Astrocyte of the cerebellum (primary cell): ENCODE measurements at regions not wholly inside any gene's neighbourhood (a gene's known extent, or its start where the extent isn't known, plus 50 kb on each side); places are given as distances from the start of the nearest gene placed in this dataset.
"Not testable (repeated sequence)": the region's sequence is repeated elsewhere in the genome, so short reads cannot be mapped to it uniquely, and the experiment has no call there.

ENCODE experiments used
- DNase-seq: peaks from one replicate; pipeline ENCODE4 v3.0.0-alpha.2; 2011; ENCODE audit warnings: low read depth
- H3K4me3 ChIP-seq: 2 replicates; pipeline ENCODE4 v1.5.1; 2011; ENCODE audit warnings: mild to moderate bottlenecking, low read depth, low read length, moderate library complexity
- CTCF ChIP-seq: IDR thresholded peaks from 2 replicates; pipeline ENCODE4 v1.5.1; 2012; ENCODE audit warnings: low read length, low read depth, moderate library complexity, mild to moderate bottlenecking; ENCODE audit errors: missing control alignments
- in situ Hi-C: cut with HindIII; loops from 2 replicates; pipeline ENCODE4 v1.10.0; 2017; ENCODE audit warnings: low sequenced_read_pairs

GRCh38 chr9:74044844-74045243, 452.3 kb upstream of the RORB start:
- in situ Hi-C loops, result no loop called here
- TF ChIP-seq CTCF, result no peak
- H3K4me3 ChIP-seq, result no peak overlapping the region
- no peak for DNase-seq

DNA sequence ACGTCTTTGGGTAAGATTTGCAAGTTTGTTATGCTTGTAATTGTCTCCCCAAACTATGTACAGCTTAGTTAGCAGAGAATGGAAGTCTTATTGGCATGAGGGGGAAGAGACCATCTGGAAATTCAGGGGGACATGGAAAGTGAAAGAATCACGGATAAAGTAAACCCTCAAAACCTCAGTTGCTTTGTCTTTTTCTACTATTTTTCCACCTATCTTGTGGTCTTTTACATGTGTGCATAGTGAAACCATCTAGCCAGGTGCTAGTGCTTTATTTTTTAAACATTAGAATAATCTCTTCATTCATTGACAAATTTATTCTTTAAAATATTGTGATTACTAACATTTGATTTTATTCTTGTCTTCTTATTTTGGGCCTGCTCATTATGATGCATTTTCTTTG, 441.1 kb upstream of the RORB start:
- no peak overlapping the region for H3K4me3 ChIP-seq
- no peak for TF ChIP-seq CTCF
- DNase-seq, result no peak
- in situ Hi-C loops, result no loop called here

DNA sequence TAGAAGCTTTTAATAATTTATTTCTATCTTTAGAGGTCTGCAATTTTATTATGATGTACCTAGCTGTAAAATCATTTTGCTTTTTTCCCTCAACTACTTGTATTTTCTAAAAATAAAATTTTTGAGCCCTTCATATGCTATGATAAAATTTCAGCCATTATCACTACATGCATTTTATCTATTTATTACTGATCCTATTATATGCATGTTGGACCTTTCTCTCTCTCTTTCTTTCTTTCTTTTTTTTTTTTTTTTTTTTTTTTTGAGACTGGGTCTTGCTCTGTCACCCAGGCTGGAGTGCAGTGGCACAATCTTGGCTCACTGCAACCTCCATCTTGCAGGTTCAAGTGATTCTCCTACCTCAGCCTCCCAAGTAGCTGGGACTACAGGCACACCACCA, 440.1 kb upstream of the RORB start:
- DNase-seq, in situ Hi-C loops, H3K4me3 ChIP-seq: not testable (repeated sequence)

DNA sequence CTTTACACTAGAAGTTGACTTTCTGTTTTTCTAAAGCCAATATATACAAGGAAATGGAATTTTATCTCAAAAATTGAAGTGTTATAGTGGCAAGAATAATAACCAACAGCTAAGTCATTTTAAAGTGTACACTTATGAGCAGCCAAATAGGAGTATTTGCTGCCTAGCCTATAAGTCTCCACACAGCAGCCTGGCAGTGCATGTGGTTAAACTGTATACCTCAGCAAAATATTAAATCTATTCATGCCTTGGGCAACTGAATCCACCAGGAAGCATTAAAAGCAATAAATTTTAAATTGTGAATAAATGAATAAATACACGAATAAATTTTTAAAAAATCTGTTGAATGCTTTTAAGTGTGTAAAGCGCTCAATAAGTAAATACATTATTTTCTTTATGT, 432.4 kb upstream of the RORB start:
- DNase-seq, result no peak
- no peak for TF ChIP-seq CTCF
- in situ Hi-C loops, result no loop called here
- no peak overlapping the region for H3K4me3 ChIP-seq

GRCh38 chr9:74066128-74066527, 431.0 kb upstream of the RORB start:
- in situ Hi-C loops, result no loop called here
- H3K4me3 ChIP-seq, result no peak overlapping the region
- DNase-seq, result no peak

GRCh38 chr9:74066605-74067004, 430.5 kb upstream of the RORB start:
- DNase-seq, result no peak
- in situ Hi-C loops, result no loop called here
- no peak overlapping the region for H3K4me3 ChIP-seq

More at GRCh38 chr9:74066128-74066527, 431.0 kb upstream of the RORB start:
- TF ChIP-seq CTCF, result no peak

DNA sequence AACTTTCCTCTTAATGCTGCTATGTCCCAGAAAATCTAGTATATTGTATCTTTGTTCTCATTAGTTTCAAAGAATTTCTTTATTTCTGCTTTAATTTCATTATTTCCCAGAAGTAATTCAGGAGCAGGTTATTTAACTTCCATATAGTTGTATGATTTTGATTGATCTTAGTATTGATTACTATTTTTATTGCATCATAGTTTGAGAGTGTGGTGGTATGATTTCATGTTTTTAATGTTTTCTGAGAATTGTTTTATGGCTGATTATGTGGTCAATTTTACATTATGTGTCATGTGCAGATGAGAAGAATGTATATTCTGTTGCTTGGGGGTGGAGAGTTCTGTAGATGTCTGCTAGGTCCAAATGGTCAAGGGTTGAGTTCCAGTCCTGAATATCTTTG, 425.6 kb upstream of the RORB start:
- in situ Hi-C loops, result no loop called here
- H3K4me3 ChIP-seq, result no peak overlapping the region
- DNase-seq, result no peak
- TF ChIP-seq CTCF, result no peak

More at GRCh38 chr9:74066605-74067004, 430.5 kb upstream of the RORB start:
- no peak for TF ChIP-seq CTCF
